ENCODE measurements at regions not wholly inside any gene's neighbourhood (a gene's known extent, or its start where the extent isn't known, plus 50 kb on each side); places are given as distances from the start of the nearest gene placed in this dataset.

DNA sequence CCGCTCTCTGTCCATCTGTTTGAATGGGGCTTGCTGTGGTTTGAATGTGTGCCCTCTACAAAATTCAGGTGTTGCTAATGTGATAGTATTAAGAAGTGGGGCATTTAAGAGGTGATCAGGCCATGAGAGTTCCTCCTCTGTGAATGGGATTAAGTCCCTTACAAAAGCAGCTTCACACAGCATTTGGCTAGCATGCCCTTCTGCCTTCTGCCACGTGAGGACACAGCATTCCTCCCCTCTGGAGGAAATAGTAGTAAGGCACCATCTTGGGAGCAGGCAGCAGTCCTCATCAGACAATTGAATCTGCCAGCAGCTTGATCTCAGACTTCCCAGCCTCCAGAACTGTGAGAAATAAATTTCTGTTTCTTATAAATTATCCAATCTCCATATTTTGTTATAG is 540.2 kb downstream of the CSNK1G3 start:
- Histone ChIP-seq H3K9me3 (no peaks in the 10 kb centered on the region), H3K4me1 (ENCODE audit: control insufficient read depth in 1 of 2, low read depth in 2 of 2) (peaks cover 4 to 14% of the 10 kb centered on the region in 2 donors), H3K27ac (no peak overlapping the region), H3K27me3 (replicated peaks; ENCODE audit: insufficient read depth) (no peaks in the 10 kb centered on the region), H3K36me3 (no peaks in the 10 kb centered on the region), H3K4me3 (no peak overlapping the region)
- no peak for ATAC-seq (ENCODE audit: insufficient number of reproducible peaks, low FRiP score, low read depth)
- TF ChIP-seq, protein P1, sequence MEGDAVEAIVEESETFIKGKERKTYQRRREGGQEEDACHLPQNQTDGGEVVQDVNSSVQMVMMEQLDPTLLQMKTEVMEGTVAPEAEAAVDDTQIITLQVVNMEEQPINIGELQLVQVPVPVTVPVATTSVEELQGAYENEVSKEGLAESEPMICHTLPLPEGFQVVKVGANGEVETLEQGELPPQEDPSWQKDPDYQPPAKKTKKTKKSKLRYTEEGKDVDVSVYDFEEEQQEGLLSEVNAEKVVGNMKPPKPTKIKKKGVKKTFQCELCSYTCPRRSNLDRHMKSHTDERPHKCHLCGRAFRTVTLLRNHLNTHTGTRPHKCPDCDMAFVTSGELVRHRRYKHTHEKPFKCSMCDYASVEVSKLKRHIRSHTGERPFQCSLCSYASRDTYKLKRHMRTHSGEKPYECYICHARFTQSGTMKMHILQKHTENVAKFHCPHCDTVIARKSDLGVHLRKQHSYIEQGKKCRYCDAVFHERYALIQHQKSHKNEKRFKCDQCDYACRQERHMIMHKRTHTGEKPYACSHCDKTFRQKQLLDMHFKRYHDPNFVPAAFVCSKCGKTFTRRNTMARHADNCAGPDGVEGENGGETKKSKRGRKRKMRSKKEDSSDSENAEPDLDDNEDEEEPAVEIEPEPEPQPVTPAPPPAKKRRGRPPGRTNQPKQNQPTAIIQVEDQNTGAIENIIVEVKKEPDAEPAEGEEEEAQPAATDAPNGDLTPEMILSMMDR (IDR thresholded peaks at IDR 0.05) = no peak
- DNase-seq (ENCODE audit: low spot score) = no peak

DNA sequence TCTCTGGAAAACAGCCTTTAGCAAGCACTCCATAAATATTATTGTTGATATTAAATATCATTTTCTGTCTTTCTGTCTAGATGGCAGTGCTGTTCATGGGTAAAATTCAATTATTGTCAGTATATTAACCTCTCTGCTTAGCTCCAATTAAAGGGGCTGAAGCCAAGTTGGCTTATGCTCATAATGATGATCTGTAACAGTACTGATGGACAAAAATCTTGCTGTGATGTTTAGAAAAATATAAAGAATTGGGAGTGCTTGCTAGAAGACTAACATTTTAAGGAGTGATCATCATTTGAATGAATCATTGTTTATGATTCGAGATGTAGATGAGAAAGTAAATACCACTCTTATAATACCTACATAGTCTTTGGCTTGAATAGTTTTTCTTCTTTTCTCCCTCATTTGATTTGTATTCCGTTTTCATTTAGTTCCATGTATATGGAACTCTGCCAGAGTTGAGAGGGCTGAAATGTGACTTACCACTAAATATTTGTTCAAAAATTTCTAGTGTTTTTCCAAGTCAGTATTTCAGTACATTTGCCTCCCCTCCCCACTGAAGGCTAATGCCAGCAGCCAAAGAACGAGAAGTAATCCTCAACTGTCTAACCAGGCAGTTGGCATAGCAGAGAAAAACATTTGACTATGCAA is 538.3 kb downstream of the CSNK1G3 start:
- TF ChIP-seq, protein P1 (IDR thresholded peaks at IDR 0.05) = no peak
- Histone ChIP-seq H3K9me3 (no peaks in the 10 kb centered on the region), H3K4me1 (ENCODE audit: control insufficient read depth in 1 of 2, low read depth in 2 of 2) (peaks cover 0 to 6% of the 10 kb centered on the region in 2 donors), H3K36me3 (no peaks in the 10 kb centered on the region), H3K4me3 (no peak overlapping the region), H3K27me3 (replicated peaks; ENCODE audit: insufficient read depth) (no peaks in the 10 kb centered on the region), H3K27ac (no peak overlapping the region)
- ATAC-seq (ENCODE audit: insufficient number of reproducible peaks, low FRiP score, low read depth) = no peak
- DNase-seq (ENCODE audit: low spot score) = no peak

DNA sequence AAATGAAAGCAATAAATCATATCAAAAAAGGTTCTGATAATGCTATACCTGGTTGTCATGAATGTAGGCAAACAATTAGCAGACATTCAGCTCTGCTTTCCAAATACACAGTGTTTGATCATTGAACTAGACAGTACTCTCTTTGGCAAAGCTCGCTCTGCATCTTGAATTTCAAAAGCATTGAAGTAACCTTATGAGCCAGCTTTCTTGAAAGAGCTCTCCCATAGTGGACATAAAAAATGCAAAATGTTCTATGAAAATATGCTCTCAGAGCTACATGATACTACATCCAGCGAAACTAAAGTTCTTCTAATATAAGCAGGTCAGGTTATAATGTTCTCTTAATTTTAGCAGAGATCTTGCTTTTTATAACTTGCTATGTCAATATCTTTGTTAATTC is 533.4 kb downstream of the CSNK1G3 start:
- H3K4me3 ChIP-seq = no peak overlapping the region
- H3K36me3 ChIP-seq = no peaks in the 10 kb centered on the region
- no peaks in the 10 kb centered on the region for H3K27me3 ChIP-seq (replicated peaks; ENCODE audit: insufficient read depth)
- no peak overlapping the region for H3K27ac ChIP-seq
- H3K9me3 ChIP-seq = no peaks in the 10 kb centered on the region
- TF ChIP-seq, protein P1 (IDR thresholded peaks at IDR 0.05) = no peak
- DNase-seq (ENCODE audit: low spot score) (no peak), ATAC-seq (ENCODE audit: insufficient number of reproducible peaks, low FRiP score, low read depth) (no peak)
- H3K4me1 ChIP-seq (ENCODE audit: control insufficient read depth in 1 of 2, low read depth in 2 of 2) = peaks cover 5 to 13% of the 10 kb centered on the region in 2 donors

DNA sequence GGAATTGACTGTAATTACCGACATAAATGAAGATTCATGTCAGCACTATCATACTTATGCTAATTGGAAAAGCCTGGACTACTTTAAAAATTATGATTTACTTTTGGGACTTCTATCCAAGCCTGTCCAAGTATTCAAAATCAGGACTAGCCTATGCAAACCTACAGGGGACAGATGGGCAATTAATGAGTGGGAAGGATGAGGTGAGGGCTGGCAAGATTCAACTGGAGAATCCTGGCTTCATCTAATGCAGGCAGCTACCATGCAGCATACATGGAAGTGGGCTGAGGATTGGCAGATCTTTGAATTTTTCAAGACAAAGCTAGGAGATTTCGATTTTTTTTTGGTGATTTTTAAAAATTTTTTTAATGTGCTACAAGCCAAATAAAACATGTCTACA is 532.6 kb downstream of the CSNK1G3 start:
- no peak for DNase-seq (ENCODE audit: low spot score)
- no peaks in the 10 kb centered on the region for H3K27me3 ChIP-seq (replicated peaks; ENCODE audit: insufficient read depth)

DNA sequence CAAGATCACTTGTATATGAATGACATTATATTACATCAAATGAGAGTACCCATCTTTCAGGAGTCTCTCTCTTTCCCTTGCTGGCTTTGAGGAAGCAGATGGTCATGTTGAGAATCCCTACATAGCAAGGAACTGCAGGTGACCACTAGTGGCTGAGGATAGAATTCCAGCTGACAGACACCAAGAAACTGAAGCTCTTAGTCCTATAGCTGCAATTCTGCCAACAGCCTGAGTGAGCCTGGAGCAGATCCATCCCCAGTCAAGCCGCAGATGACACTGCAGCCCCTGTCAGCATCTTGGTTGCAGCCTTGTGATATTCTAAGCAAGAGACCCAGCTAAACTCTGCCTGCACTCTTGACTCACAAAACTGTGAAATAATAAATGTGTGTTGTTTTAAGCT is 531.5 kb downstream of the CSNK1G3 start:
- no peaks in the 10 kb centered on the region for H3K27me3 ChIP-seq (replicated peaks; ENCODE audit: insufficient read depth)
- DNase-seq (ENCODE audit: low spot score) (no peak), ATAC-seq (ENCODE audit: insufficient number of reproducible peaks, low FRiP score, low read depth) (no peak)
- H3K36me3 ChIP-seq = no peaks in the 10 kb centered on the region
- TF ChIP-seq, protein P1 (IDR thresholded peaks at IDR 0.05) = no peak
- H3K27ac ChIP-seq = no peak overlapping the region
- H3K4me1 ChIP-seq (ENCODE audit: control insufficient read depth in 1 of 2, low read depth in 2 of 2) = peaks cover 5 to 10% of the 10 kb centered on the region in 2 donors
- no peak overlapping the region for H3K4me3 ChIP-seq
- no peaks in the 10 kb centered on the region for H3K9me3 ChIP-seq

More for the DNA sequence above, 532.6 kb downstream of the CSNK1G3 start:
- Histone ChIP-seq H3K4me1 (ENCODE audit: control insufficient read depth in 1 of 2, low read depth in 2 of 2) (peaks cover 5 to 10% of the 10 kb centered on the region in 2 donors), H3K27ac (no peak overlapping the region), H3K9me3 (no peaks in the 10 kb centered on the region), H3K4me3 (no peak overlapping the region), H3K36me3 (no peaks in the 10 kb centered on the region)
- ATAC-seq (ENCODE audit: insufficient number of reproducible peaks, low FRiP score, low read depth) = no peak
- TF ChIP-seq, protein P1 (IDR thresholded peaks at IDR 0.05) = no peak

Measured in thoracic aorta (tissue), 2 donors.